ENCODE measurements at regions not wholly inside any gene's neighbourhood (a gene's known extent, or its start where the extent isn't known, plus 50 kb on each side); places are given as distances from the start of the nearest gene placed in this dataset.

GRCh38 chr7:21175714-21176113 is 252.2 kb upstream of the SP4 start:
- TF ChIP-seq CTCF (IDR thresholded peaks at IDR 0.05 in 2 of 3, conservative IDR thresholded peaks at IDR 0.05 in 1 of 3; ENCODE audit: control insufficient read depth in 2 of 3, extremely low read depth in 1 of 3, insufficient read depth in 1 of 3, low read depth in 3 of 3, low read length in 3 of 3) (no peak), ZSCAN29 (IDR thresholded peaks at IDR 0.05) (no peak), ZNF274 (IDR thresholded peaks at IDR 0.05; ENCODE audit: insufficient read depth, insufficient read length) (no peak), CBFB (IDR thresholded peaks at IDR 0.05; ENCODE audit: low read depth) (no peak)
